DND-41 (cell line): ENCODE measurements at regions not wholly inside any gene's neighbourhood (a gene's known extent, or its start where the extent isn't known, plus 50 kb on each side); places are given as distances from the start of the nearest gene placed in this dataset.

Experiments
- ATAC-seq: fragments of 200-7000 bp; cut with Tn5 transposase; 3 replicates; pipeline ENCODE4 v1.9.1; 2021; ENCODE audit warnings: low read depth; ENCODE audit not compliant: insufficient read depth
- DNase-seq: peaks from one replicate; pipeline ENCODE4 v3.0.0-alpha.2; 2020
- H2AFZ ChIP-seq: 2 replicates; pipeline ENCODE4 v1.6.0; 2012; ENCODE audit warnings: low read depth, low read length
- H3K27ac ChIP-seq: 2 replicates; pipeline ENCODE4 v1.5.1; 2012; ENCODE audit warnings: low read length, inconsistent platforms
- H3K27me3 ChIP-seq: fragments of 200-600 bp; sonication (generic); 2 replicates; pipeline ENCODE4 v1.6.0; 2012; ENCODE audit warnings: low read length, mild to moderate bottlenecking, inconsistent platforms; ENCODE audit not compliant: insufficient read depth, poor library complexity
- H3K36me3 ChIP-seq: 2 replicates; pipeline ENCODE4 v1.5.1; 2012; ENCODE audit warnings: low read length, inconsistent platforms; ENCODE audit not compliant: insufficient read depth
- H3K4me1 ChIP-seq: 2 replicates; pipeline ENCODE4 v1.5.1; 2012; ENCODE audit warnings: mild to moderate bottlenecking, low read length; ENCODE audit not compliant: insufficient read depth
- H3K4me2 ChIP-seq: 2 replicates; pipeline ENCODE4 v1.6.0; 2012; ENCODE audit warnings: mild to moderate bottlenecking, moderate library complexity, low read length, inconsistent platforms; ENCODE audit not compliant: insufficient read depth
- H3K4me3 ChIP-seq, 2 experiments: fragments of 200-600 bp in 1 of 2; shearing (Covaris generic) in 1 of 2; 2 replicates each; pipeline ENCODE4 v1.5.1; 2012 to 2016; ENCODE audit warnings: inconsistent platforms in 2 of 2, low read length in 2 of 2, mild to moderate bottlenecking in 2 of 2, low read depth in 1 of 2, moderate library complexity in 1 of 2
- H3K79me2 ChIP-seq: 2 replicates; pipeline ENCODE4 v1.6.0; 2012; ENCODE audit warnings: low read length, inconsistent platforms; ENCODE audit not compliant: insufficient read depth
- H3K9ac ChIP-seq: 2 replicates; pipeline ENCODE4 v1.6.0; 2012; ENCODE audit warnings: low read depth, mild to moderate bottlenecking, inconsistent platforms, low read length, moderate library complexity
- H3K9me3 ChIP-seq: 2 replicates; pipeline ENCODE4 v1.5.1; 2012; ENCODE audit warnings: low read length, moderate library complexity, mild to moderate bottlenecking, inconsistent platforms; ENCODE audit not compliant: insufficient read depth, severe bottlenecking
- H4K20me1 ChIP-seq: 2 replicates; pipeline ENCODE4 v1.6.0; 2012; ENCODE audit warnings: low read length; ENCODE audit not compliant: insufficient read depth
- CTCF ChIP-seq: IDR thresholded peaks from 2 replicates; pipeline ENCODE4 v1.5.1; 2012; ENCODE audit warnings: borderline replicate concordance, low read length, moderate library complexity, mild to moderate bottlenecking; ENCODE audit not compliant: poor library complexity, severe bottlenecking; ENCODE audit errors: extremely low read depth
- EZH2 ChIP-seq: IDR thresholded peaks from 3 replicates; pipeline ENCODE4 v1.6.1; 2012; ENCODE audit warnings: borderline replicate concordance, low read depth, mild to moderate bottlenecking, moderate library complexity, low read length, inconsistent platforms; ENCODE audit not compliant: severe bottlenecking

- Histone ChIP-seq H3K79me2 (no peaks in the 10 kb centered on the region), H3K27ac (no peak overlapping the region), H2AFZ (no peak overlapping the region), H3K4me2 (no peak overlapping the region), H3K9me3 (no peaks in the 10 kb centered on the region), H3K9ac (no peak overlapping the region), H3K27me3 (no peaks in the 10 kb centered on the region), H3K36me3 (no peaks in the 10 kb centered on the region), H4K20me1 (no peaks in the 10 kb centered on the region), H3K4me3 (no peak overlapping the region), H3K4me1 (no peaks in the 10 kb centered on the region)
- TF ChIP-seq EZH2 = no peak
- TF ChIP-seq CTCF = no peak
- ATAC-seq = no peak
- no peak for DNase-seq
These were observed 83.1 kb upstream of the PIK3CG start for GRCh38 chr7:106781828-106782544.

GRCh38 chr7:106783286-106783685, 81.8 kb upstream of the PIK3CG start:
- ATAC-seq (no peak), DNase-seq (no peak)
- H3K9me3 ChIP-seq = no peaks in the 10 kb centered on the region
- H3K9ac ChIP-seq = no peak overlapping the region
- H3K4me2 ChIP-seq = no peak overlapping the region
- H3K79me2 ChIP-seq = no peaks in the 10 kb centered on the region
- no peak overlapping the region for H3K4me3 ChIP-seq
- H3K36me3 ChIP-seq = no peaks in the 10 kb centered on the region
- H3K27me3 ChIP-seq = no peaks in the 10 kb centered on the region
- H2AFZ ChIP-seq = no peak overlapping the region
- H4K20me1 ChIP-seq = no peaks in the 10 kb centered on the region
- H3K27ac ChIP-seq = no peak overlapping the region
- no peaks in the 10 kb centered on the region for H3K4me1 ChIP-seq
- TF ChIP-seq EZH2 = no peak
- no peak for TF ChIP-seq CTCF

GRCh38 chr7:106788637-106789036, 76.4 kb upstream of the PIK3CG start:
- Histone ChIP-seq H3K36me3 (no peaks in the 10 kb centered on the region), H3K79me2 (no peaks in the 10 kb centered on the region), H3K4me3 (no peak overlapping the region), H3K9me3 (no peaks in the 10 kb centered on the region), H3K9ac (no peak overlapping the region), H3K4me1 (no peaks in the 10 kb centered on the region), H3K27ac (no peak overlapping the region), H3K4me2 (no peak overlapping the region), H4K20me1 (no peaks in the 10 kb centered on the region), H2AFZ (no peak overlapping the region), H3K27me3 (no peaks in the 10 kb centered on the region)
- DNase-seq = no peak
- no peak for ATAC-seq
- TF ChIP-seq CTCF (no peak), EZH2 (no peak)
